Body of pancreas (tissue), 4 donors: ENCODE measurements at regions not wholly inside any gene's neighbourhood (a gene's known extent, or its start where the extent isn't known, plus 50 kb on each side); places are given as distances from the start of the nearest gene placed in this dataset.

Experiments
- ATAC-seq: fragments of 150-250 bp; one replicate; pipeline ENCODE4 v1.9.1; 2016
- DNase-seq, 4 donors: peaks; one replicate each; pipeline ENCODE4 v3.0.0-alpha.2; 2019
- H3K27ac ChIP-seq, 4 donors: fragments of 200-600 bp; sonication (generic); 1 replicate in 3 of 4; 2 replicates in 1 of 4; pipeline versions ENCODE4 v1.5.1 to v1.6.1; 2016 to 2019; ENCODE audit warnings: mild to moderate bottlenecking in 1 of 4, mixed read lengths in 1 of 4, moderate library complexity in 1 of 4
- H3K27me3 ChIP-seq, 2 donors: fragments of 200-600 bp; sonication (generic); one replicate each; pipeline ENCODE4 v1.6.0; 2016; ENCODE audit warnings: mild to moderate bottlenecking in 1 of 2
- H3K36me3 ChIP-seq, 2 donors: fragments of 200-600 bp; sonication (generic); replicated peaks in 1 of 2; 2 replicates each; pipeline ENCODE4 v1.5.1; 2016; ENCODE audit warnings: low read depth in 2 of 2; ENCODE audit not compliant: insufficient read depth in 1 of 2
- H3K4me1 ChIP-seq: fragments of 200-600 bp; sonication (generic); one replicate; pipeline ENCODE4 v1.6.0; 2016
- H3K4me3 ChIP-seq, 2 donors: fragments of 200-600 bp; sonication (generic); 1 replicate in 1 of 2; 2 replicates in 1 of 2; pipeline ENCODE4 v1.5.1; 2016 to 2019
- H3K9me3 ChIP-seq, 3 donors: fragments of 200-600 bp; sonication (generic); 1 replicate in 2 of 3; 2 replicates in 1 of 3; pipeline ENCODE4 v1.5.1; 2016
- POLR2A ChIP-seq, 3 donors: fragments of 450-650 bp; IDR thresholded peaks; one replicate each; pipeline ENCODE4 v1.6.1; 2016; ENCODE audit warnings: antibody characterized with exemption in 3 of 3, mild to moderate bottlenecking in 2 of 3
- WGBS, 2 donors: methylation state at CpG; one replicate each; pipeline ENCODE4 v1.1.5; 2017; 5-methylcytosine and 5-hydroxymethylcytosine counted together
- intact Hi-C: fragments of 100-400 bp; cut with DNase I; formaldehyde crosslinking; loops from one replicate; pipeline ENCODE4 v1.15.1; 2023
- TF ChIP-seq, protein P1 (sequence below), 7 experiments: fragments of 450-650 bp in 4 of 7; fragments of 200-600 bp in 3 of 7; sonication (generic) in 3 of 7; IDR thresholded peaks; one replicate each; pipeline ENCODE4 v1.5.1; 2016 to 2019; ENCODE audit warnings: antibody characterized with exemption in 7 of 7

DNA sequence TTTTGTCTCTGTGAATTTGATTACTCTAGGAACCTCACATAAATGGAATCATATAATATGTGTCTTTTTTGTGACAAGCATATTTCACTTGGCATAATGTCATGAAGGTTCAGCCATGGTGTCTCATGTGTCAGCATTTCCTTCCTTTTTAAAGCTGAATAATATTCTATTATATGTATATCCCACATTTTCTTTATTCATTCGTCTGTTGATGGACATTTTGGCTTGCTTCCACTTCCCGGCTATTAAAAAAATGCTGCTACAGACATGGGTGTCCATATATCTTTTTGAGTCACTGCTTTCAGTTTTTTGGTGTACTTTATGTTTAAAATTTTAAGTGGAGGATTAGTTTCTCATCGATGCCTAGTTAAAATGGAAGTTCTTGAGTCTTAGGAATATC, 59.8 kb upstream of the C5orf63 start:
- 43 to 52% methylated on average over 3 of the region's 3 CpGs for WGBS, 2 donors
- ATAC-seq (no peak), DNase-seq (no peak)
- intact Hi-C loops = no loop called here
- no peaks in the 10 kb centered on the region for H3K9me3 ChIP-seq
- no peak overlapping the region for H3K4me3 ChIP-seq
- H3K27me3 ChIP-seq = no peaks in the 10 kb centered on the region
- H3K4me1 ChIP-seq = no peaks in the 10 kb centered on the region
- no peak for TF ChIP-seq POLR2A (IDR thresholded peaks at IDR 0.05)
- TF ChIP-seq, protein P1, sequence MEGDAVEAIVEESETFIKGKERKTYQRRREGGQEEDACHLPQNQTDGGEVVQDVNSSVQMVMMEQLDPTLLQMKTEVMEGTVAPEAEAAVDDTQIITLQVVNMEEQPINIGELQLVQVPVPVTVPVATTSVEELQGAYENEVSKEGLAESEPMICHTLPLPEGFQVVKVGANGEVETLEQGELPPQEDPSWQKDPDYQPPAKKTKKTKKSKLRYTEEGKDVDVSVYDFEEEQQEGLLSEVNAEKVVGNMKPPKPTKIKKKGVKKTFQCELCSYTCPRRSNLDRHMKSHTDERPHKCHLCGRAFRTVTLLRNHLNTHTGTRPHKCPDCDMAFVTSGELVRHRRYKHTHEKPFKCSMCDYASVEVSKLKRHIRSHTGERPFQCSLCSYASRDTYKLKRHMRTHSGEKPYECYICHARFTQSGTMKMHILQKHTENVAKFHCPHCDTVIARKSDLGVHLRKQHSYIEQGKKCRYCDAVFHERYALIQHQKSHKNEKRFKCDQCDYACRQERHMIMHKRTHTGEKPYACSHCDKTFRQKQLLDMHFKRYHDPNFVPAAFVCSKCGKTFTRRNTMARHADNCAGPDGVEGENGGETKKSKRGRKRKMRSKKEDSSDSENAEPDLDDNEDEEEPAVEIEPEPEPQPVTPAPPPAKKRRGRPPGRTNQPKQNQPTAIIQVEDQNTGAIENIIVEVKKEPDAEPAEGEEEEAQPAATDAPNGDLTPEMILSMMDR (IDR thresholded peaks at IDR 0.05) = no peak
- no peaks in the 10 kb centered on the region for H3K36me3 ChIP-seq
- no peak overlapping the region for H3K27ac ChIP-seq

DNA sequence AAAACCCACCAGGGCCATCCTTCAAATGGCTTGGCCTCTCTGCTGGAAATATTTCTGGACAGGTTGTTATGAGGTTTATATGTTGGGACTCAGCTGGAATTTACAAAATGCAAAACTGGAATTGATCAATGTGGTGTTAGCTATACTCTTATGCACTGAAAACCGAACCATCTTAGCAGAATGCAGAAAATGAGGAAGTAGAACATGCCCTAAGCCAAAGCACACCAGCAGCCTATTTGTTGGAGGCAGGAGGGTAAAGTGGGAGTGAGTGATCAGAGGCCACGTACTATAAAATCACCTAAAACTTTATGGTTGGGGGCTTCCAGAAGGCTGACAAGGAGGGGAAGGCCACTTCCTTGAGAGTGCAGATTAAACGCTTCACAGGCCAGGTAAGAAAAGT, 63.6 kb upstream of the C5orf63 start:
- intact Hi-C loops = no loop called here
- no peak overlapping the region for H3K4me3 ChIP-seq
- no peak overlapping the region for H3K27ac ChIP-seq
- TF ChIP-seq, protein P1 (IDR thresholded peaks at IDR 0.05) = no peak
- no peak for TF ChIP-seq POLR2A (IDR thresholded peaks at IDR 0.05)
- H3K36me3 ChIP-seq = no peaks in the 10 kb centered on the region
- no peaks in the 10 kb centered on the region for H3K9me3 ChIP-seq
- DNase-seq = no peak
- 54 to 60% methylated on average over 3 of the region's 3 CpGs for WGBS, 2 donors
- ATAC-seq = no peak
- no peaks in the 10 kb centered on the region for H3K27me3 ChIP-seq
- H3K4me1 ChIP-seq = no peaks in the 10 kb centered on the region

DNA sequence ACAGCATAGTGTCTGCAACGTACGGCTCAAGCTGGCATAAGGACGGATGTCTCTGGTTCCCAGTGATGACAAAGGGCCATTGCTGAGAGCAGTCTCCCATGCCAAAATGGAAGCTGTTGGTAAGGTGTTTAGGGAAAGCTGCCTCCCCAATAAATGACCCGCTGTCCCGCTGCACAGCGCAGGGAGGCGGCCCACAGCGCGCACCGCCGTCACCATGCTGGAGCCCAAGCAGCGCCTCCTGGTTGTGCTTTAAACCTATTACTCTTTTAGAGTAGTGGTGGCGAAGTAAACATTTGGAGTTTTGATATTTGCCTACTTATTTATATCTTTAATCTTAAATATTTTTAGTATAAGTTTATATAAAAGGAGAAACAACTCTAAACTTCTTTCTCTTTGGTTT, 70.4 kb upstream of the C5orf63 start:
- intact Hi-C loops = no loop called here
- no peak overlapping the region for H3K27ac ChIP-seq
- 83 to 86% methylated on average over 13 of the region's 13 CpGs for WGBS, 2 donors
- no peaks in the 10 kb centered on the region for H3K27me3 ChIP-seq
- no peaks in the 10 kb centered on the region for H3K36me3 ChIP-seq
- H3K4me1 ChIP-seq = no peaks in the 10 kb centered on the region
- DNase-seq = no peak
- no peak overlapping the region for H3K4me3 ChIP-seq
- H3K9me3 ChIP-seq = no peaks in the 10 kb centered on the region
- no peak for ATAC-seq
- TF ChIP-seq, protein P1 (IDR thresholded peaks at IDR 0.05) = no peak
- no peak for TF ChIP-seq POLR2A (IDR thresholded peaks at IDR 0.05)

DNA sequence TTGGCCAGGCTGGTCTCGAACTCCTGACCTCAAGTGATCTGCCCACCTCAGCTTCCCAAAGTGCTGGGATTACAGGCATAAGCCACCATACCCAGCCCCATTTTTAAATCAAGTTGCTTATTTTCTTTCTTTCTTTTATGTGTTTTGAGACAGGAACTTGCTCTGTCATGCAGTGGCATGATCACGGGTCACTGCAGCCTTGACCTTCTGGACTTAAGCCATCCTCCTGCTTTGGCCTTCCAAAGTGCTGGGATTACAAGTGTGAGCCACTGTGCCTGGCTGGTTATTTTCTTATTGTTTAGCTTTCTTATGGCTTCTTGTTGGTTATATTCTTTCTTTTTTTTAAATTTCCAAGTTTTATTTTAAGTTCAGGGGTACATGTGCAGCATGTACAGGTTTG, 79.7 kb upstream of the C5orf63 start:
- no peaks in the 10 kb centered on the region for H3K36me3 ChIP-seq
- H3K9me3 ChIP-seq = peaks cover 0 to 6% (median 0%) of the 10 kb centered on the region in 3 donors
- no peaks in the 10 kb centered on the region for H3K4me1 ChIP-seq
- ATAC-seq (no peak), DNase-seq (no peak)
- H3K4me3 ChIP-seq = no peak overlapping the region
- TF ChIP-seq POLR2A (IDR thresholded peaks at IDR 0.05) = no peak
- TF ChIP-seq, protein P1 (IDR thresholded peaks at IDR 0.05) = no peak
- intact Hi-C loops = no loop called here
- H3K27ac ChIP-seq = no peak overlapping the region
- WGBS, 2 donors = 95 to 98% methylated on average over 2 of the region's 2 CpGs
- no peaks in the 10 kb centered on the region for H3K27me3 ChIP-seq

DNA sequence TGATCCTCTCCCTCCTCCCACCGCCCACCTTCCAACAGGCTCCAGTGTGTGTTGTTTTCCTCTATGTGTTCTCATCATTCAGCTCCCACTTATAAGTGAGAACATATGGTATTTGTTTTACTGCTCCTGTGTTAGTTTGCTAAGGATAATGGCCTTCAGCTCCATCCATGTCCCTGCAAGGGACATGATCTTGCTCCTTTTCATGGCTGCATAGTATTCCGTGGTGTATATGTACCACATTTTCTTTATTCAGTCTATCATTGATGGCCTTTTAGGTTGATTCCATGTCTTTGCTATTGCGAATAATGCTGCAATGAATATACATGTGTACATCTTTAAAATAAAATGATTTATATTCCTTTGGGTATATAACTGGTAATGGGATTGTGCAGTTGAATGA, 80.2 kb upstream of the C5orf63 start:
- no peak for TF ChIP-seq POLR2A (IDR thresholded peaks at IDR 0.05)
- TF ChIP-seq, protein P1 (IDR thresholded peaks at IDR 0.05) = no peak
- Histone ChIP-seq H3K27ac (no peak overlapping the region), H3K27me3 (no peaks in the 10 kb centered on the region), H3K4me1 (no peaks in the 10 kb centered on the region), H3K4me3 (no peak overlapping the region), H3K9me3 (peaks cover 0 to 11% (median 0%) of the 10 kb centered on the region in 3 donors), H3K36me3 (no peaks in the 10 kb centered on the region)
- intact Hi-C loops = no loop called here
- no peak for DNase-seq
- no peak for ATAC-seq
- WGBS, 2 donors = 79 to 80% methylated on average over 3 of the region's 3 CpGs
